ENCODE measurements at regions not wholly inside any gene's neighbourhood (a gene's known extent, or its start where the extent isn't known, plus 50 kb on each side); places are given as distances from the start of the nearest gene placed in this dataset.

DNA sequence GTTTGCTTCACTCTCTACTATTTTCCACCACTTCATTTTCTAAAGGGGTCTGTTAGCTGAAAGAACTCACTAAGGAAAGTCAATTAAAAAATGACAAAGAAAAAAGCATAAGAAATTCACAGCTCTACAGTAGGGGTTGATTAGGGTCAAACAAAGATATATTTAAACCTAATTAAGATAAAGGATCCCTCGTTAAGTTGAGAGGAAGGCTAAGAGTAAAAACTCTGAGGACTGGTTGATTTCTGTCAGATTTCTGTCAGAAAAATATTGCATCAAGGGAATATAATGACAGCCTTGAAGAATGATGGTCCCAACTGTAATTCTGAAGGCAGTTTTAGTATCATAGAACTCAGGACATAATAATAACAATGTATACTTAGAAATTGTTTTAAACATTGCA lies 218.0 kb downstream of the QDPR start:
- Histone ChIP-seq H2AFZ (ENCODE audit: control insufficient read depth, low read depth, low read length) (no peak overlapping the region), H3K4me1 (ENCODE audit: control insufficient read depth, insufficient read depth, low read length) (no peaks in the 10 kb centered on the region), H4K20me1 (ENCODE audit: control insufficient read depth, insufficient read depth) (no peaks in the 10 kb centered on the region), H3K79me2 (ENCODE audit: control insufficient read depth, insufficient read depth, low read length) (no peaks in the 10 kb centered on the region), H3K9ac (ENCODE audit: control insufficient read depth, insufficient read depth, low read length) (no peak overlapping the region), H3K4me3 (no peak overlapping the region), H3K4me2 (ENCODE audit: control insufficient read depth, insufficient read depth) (no peak overlapping the region), H3K27ac (ENCODE audit: control insufficient read depth, insufficient read depth) (no peak overlapping the region), H3K9me3 (replicated peaks; ENCODE audit: control insufficient read depth, insufficient read depth, low read length) (no peaks in the 10 kb centered on the region), H3K27me3 (replicated peaks in 1 of 2; ENCODE audit: control insufficient read depth in 2 of 2, insufficient read depth in 2 of 2, low read length in 1 of 2) (no peaks in the 10 kb centered on the region), H3K36me3 (ENCODE audit: control insufficient read depth in 2 of 2, insufficient read depth in 2 of 2, low read length in 1 of 2) (no peaks in the 10 kb centered on the region)
- no TSS peak for BruUV-seq (replicated peaks)
- 0% methylated on average over 1 of the region's 1 CpG for WGBS (ENCODE audit: insufficient coverage, insufficient replicate concordance, low lambda C conversion rate, missing lambda C conversion rate)
- FAIRE-seq (no peak), ATAC-seq (no peak), DNase-seq (ENCODE audit: low read depth, low spot score) (no peak)
- ChIA-PET RAD21 (ENCODE audit: unreplicated experiment) (interaction anchor here (1.1 kb wide), 1 partner anchor 154 kb away, joined by 3 read pairs; no protein-coding TSS in a partner anchor), SMC1A (ENCODE audit: uncharacterized antibody, unreplicated experiment) (no interaction called here), POLR2A (no interaction called here), CTCF (interaction anchor here (1.3 kb wide), 1 partner anchor 154 kb away, joined by 4 read pairs; no protein-coding TSS in a partner anchor)
- intact Hi-C loops (cut with micrococcal nuclease; ENCODE audit: unreplicated experiment), result no loop called here
- in situ Hi-C loops (cut with MboI), result no loop called here
- no peak for TF ChIP-seq NKRF (conservative IDR thresholded peaks at IDR 0.05)
- TF ChIP-seq NFYB (IDR thresholded peaks at IDR 0.05; ENCODE audit: insufficient read depth, low read depth, low read length), result no peak
- no peak for TF ChIP-seq NR2F1 (conservative IDR thresholded peaks at IDR 0.05)
- no peak for TF ChIP-seq CHD4 (IDR thresholded peaks at IDR 0.05)
- no peak for TF ChIP-seq ESRRA (IDR thresholded peaks at IDR 0.05; ENCODE audit: low read length)
- TF ChIP-seq RELA (IDR thresholded peaks at IDR 0.05; ENCODE audit: borderline replicate concordance, partially characterized antibody), result no peak
- TF ChIP-seq, protein P1, sequence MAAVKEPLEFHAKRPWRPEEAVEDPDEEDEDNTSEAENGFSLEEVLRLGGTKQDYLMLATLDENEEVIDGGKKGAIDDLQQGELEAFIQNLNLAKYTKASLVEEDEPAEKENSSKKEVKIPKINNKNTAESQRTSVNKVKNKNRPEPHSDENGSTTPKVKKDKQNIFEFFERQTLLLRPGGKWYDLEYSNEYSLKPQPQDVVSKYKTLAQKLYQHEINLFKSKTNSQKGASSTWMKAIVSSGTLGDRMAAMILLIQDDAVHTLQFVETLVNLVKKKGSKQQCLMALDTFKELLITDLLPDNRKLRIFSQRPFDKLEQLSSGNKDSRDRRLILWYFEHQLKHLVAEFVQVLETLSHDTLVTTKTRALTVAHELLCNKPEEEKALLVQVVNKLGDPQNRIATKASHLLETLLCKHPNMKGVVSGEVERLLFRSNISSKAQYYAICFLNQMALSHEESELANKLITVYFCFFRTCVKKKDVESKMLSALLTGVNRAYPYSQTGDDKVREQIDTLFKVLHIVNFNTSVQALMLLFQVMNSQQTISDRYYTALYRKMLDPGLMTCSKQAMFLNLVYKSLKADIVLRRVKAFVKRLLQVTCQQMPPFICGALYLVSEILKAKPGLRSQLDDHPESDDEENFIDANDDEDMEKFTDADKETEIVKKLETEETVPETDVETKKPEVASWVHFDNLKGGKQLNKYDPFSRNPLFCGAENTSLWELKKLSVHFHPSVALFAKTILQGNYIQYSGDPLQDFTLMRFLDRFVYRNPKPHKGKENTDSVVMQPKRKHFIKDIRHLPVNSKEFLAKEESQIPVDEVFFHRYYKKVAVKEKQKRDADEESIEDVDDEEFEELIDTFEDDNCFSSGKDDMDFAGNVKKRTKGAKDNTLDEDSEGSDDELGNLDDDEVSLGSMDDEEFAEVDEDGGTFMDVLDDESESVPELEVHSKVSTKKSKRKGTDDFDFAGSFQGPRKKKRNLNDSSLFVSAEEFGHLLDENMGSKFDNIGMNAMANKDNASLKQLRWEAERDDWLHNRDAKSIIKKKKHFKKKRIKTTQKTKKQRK (IDR thresholded peaks at IDR 0.05; ENCODE audit: low read depth, low read length), result no peak
